ENCODE measurements at regions not wholly inside any gene's neighbourhood (a gene's known extent, or its start where the extent isn't known, plus 50 kb on each side); places are given as distances from the start of the nearest gene placed in this dataset.

GRCh38 chr2:65662654-65663432 lies 230.4 kb upstream of the SPRED2 start:
- Histone ChIP-seq H3K27me3 (no peaks in the 10 kb centered on the region), H3K36me3 (no peaks in the 10 kb centered on the region), H3K9me3 (0 out of 2 replicates have a peak, but pooled peaks cover 4% of the 10 kb centered on the region), H3K4me3 (no peak overlapping the region)
- DNase-seq, result peak; percentile 88

GRCh38 chr2:65661980-65662653 lies 229.7 kb upstream of the SPRED2 start:
- Histone ChIP-seq H3K9me3 (no peaks in the 10 kb centered on the region), H3K27me3 (no peaks in the 10 kb centered on the region), H3K36me3 (no peaks in the 10 kb centered on the region), H3K4me3 (no peak overlapping the region)
- DNase-seq, result peak; percentile 90

GRCh38 chr2:65660340-65660739 lies 227.9 kb upstream of the SPRED2 start:
- peak; percentile 32 for DNase-seq
- Histone ChIP-seq H3K36me3 (no peaks in the 10 kb centered on the region), H3K27me3 (no peaks in the 10 kb centered on the region), H3K4me3 (no peak overlapping the region), H3K9me3 (no peaks in the 10 kb centered on the region)

GRCh38 chr2:65658881-65659280 lies 226.5 kb upstream of the SPRED2 start:
- DNase-seq, result no peak
- no peak overlapping the region for H3K4me3 ChIP-seq
- H3K36me3 ChIP-seq, result no peaks in the 10 kb centered on the region
- no peaks in the 10 kb centered on the region for H3K27me3 ChIP-seq
- no peaks in the 10 kb centered on the region for H3K9me3 ChIP-seq

GRCh38 chr2:65658266-65658665 lies 225.9 kb upstream of the SPRED2 start:
- DNase-seq, result no peak
- Histone ChIP-seq H3K4me3 (no peak overlapping the region), H3K36me3 (no peaks in the 10 kb centered on the region), H3K27me3 (no peaks in the 10 kb centered on the region), H3K9me3 (no peaks in the 10 kb centered on the region)

- no peak for DNase-seq
- H3K4me3 ChIP-seq, result no peak overlapping the region
- no peaks in the 10 kb centered on the region for H3K36me3 ChIP-seq
- no peaks in the 10 kb centered on the region for H3K9me3 ChIP-seq
- H3K27me3 ChIP-seq, result no peaks in the 10 kb centered on the region
Measured at GRCh38 chr2:65656160-65656718, 223.8 kb upstream of the SPRED2 start.

GRCh38 chr2:65655000-65655399 lies 222.6 kb upstream of the SPRED2 start:
- Histone ChIP-seq H3K9me3 (no peaks in the 10 kb centered on the region), H3K27me3 (no peaks in the 10 kb centered on the region), H3K36me3 (no peaks in the 10 kb centered on the region), H3K4me3 (no peak overlapping the region)
- no peak for DNase-seq

GRCh38 chr2:65654496-65654895 lies 222.1 kb upstream of the SPRED2 start:
- DNase-seq, result no peak
- Histone ChIP-seq H3K27me3 (no peaks in the 10 kb centered on the region), H3K36me3 (no peaks in the 10 kb centered on the region), H3K4me3 (no peak overlapping the region), H3K9me3 (no peaks in the 10 kb centered on the region)

- Histone ChIP-seq H3K9me3 (no peaks in the 10 kb centered on the region), H3K27me3 (no peaks in the 10 kb centered on the region), H3K4me3 (no peak overlapping the region), H3K36me3 (no peaks in the 10 kb centered on the region)
- DNase-seq, result no peak
Measured at GRCh38 chr2:65652066-65652465, 219.7 kb upstream of the SPRED2 start.

- Histone ChIP-seq H3K27me3 (no peaks in the 10 kb centered on the region), H3K4me3 (no peak overlapping the region), H3K9me3 (no peaks in the 10 kb centered on the region), H3K36me3 (no peaks in the 10 kb centered on the region)
- no peak for DNase-seq
Measured at GRCh38 chr2:65649811-65650589, 217.6 kb upstream of the SPRED2 start.

- Histone ChIP-seq H3K27me3 (no peaks in the 10 kb centered on the region), H3K9me3 (no peaks in the 10 kb centered on the region), H3K4me3 (no peak overlapping the region), H3K36me3 (no peaks in the 10 kb centered on the region)
- DNase-seq, result no peak
Measured at GRCh38 chr2:65647249-65647842, 214.9 kb upstream of the SPRED2 start.

GRCh38 chr2:65640793-65641103 lies 208.3 kb upstream of the SPRED2 start:
- no peaks in the 10 kb centered on the region for H3K9me3 ChIP-seq
- no peaks in the 10 kb centered on the region for H3K27me3 ChIP-seq
- no peaks in the 10 kb centered on the region for H3K36me3 ChIP-seq
- no peak overlapping the region for H3K4me3 ChIP-seq
- no peak for DNase-seq

- Histone ChIP-seq H3K27me3 (no peaks in the 10 kb centered on the region), H3K9me3 (no peaks in the 10 kb centered on the region)
- peak; percentile 70 for DNase-seq
Measured at GRCh38 chr2:65639156-65639864, 206.9 kb upstream of the SPRED2 start.

GRCh38 chr2:65638443-65638842 lies 206.0 kb upstream of the SPRED2 start:
- no peak for DNase-seq
- Histone ChIP-seq H3K9me3 (no peaks in the 10 kb centered on the region), H3K4me3 (no peak overlapping the region), H3K36me3 (no peaks in the 10 kb centered on the region), H3K27me3 (no peaks in the 10 kb centered on the region)

More at GRCh38 chr2:65639156-65639864, 206.9 kb upstream of the SPRED2 start:
- no peaks in the 10 kb centered on the region for H3K36me3 ChIP-seq
- H3K4me3 ChIP-seq, result no peak overlapping the region

- Histone ChIP-seq H3K36me3 (no peaks in the 10 kb centered on the region), H3K9me3 (no peaks in the 10 kb centered on the region), H3K4me3 (no peak overlapping the region), H3K27me3 (no peaks in the 10 kb centered on the region)
- DNase-seq, result no peak
Measured at GRCh38 chr2:65636813-65637483, 204.5 kb upstream of the SPRED2 start.

- no peak overlapping the region for H3K4me3 ChIP-seq
- H3K9me3 ChIP-seq, result no peaks in the 10 kb centered on the region
- no peak for DNase-seq
- no peaks in the 10 kb centered on the region for H3K27me3 ChIP-seq
- no peaks in the 10 kb centered on the region for H3K36me3 ChIP-seq
Measured at GRCh38 chr2:65636024-65636423, 203.6 kb upstream of the SPRED2 start.
